Cerebellar nuclear complex (tissue), 1 donor: ENCODE measurements at regions not wholly inside any gene's neighbourhood (a gene's known extent, or its start where the extent isn't known, plus 50 kb on each side); places are given as distances from the start of the nearest gene placed in this dataset.

Source experiments
- DNase-seq, 2 experiments: peaks; one replicate each; lab custom pipeline; 2025; lab: John Stamatoyannopoulos, UW

GRCh38 chr3:160130950-160131349 is 94.3 kb upstream of the C3orf80 start:
- no peak for DNase-seq

DNA sequence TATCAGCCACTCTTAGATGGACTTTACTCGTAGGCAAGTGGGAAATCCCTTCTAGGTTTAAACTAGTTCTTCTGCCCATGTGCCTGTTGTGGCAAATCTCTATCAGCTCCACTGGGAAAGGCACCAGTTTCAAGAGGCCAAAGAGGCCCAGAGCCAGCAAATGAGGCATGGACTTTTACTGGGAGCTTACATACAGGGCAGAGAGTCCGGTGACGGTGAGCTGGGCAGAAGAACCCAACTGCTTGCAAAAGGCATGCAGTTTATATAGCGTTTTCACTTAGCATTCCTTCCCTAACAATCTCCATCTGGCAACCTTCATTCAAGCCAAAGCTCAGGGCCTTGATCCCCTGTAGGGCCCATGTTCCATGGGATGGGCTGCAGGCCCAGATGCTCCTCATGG is 93.0 kb upstream of the C3orf80 start:
- peak; percentile 8 to 17 for DNase-seq

- no peak for DNase-seq
Observed at GRCh38 chr3:160133757-160134156, 91.5 kb upstream of the C3orf80 start.

DNA sequence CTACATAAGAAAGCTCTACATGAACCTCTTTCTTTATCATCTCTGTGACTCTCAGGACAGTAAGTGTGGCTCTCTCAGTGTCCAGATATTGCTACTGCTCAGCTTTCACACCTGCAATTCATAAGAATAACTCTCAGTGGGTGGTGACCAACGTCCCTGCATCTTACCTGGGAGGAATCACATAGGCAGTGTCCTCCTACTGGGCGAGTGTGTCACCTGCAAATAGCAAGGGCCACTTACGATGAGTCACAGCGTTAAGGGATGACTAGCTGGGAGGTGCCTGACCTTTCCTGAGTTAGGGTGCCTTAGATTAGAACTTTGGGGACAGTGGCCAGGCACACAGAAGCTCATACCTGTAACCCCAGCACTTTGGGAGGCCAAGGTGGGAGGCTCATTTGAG is 90.8 kb upstream of the C3orf80 start:
- no peak for DNase-seq

DNA sequence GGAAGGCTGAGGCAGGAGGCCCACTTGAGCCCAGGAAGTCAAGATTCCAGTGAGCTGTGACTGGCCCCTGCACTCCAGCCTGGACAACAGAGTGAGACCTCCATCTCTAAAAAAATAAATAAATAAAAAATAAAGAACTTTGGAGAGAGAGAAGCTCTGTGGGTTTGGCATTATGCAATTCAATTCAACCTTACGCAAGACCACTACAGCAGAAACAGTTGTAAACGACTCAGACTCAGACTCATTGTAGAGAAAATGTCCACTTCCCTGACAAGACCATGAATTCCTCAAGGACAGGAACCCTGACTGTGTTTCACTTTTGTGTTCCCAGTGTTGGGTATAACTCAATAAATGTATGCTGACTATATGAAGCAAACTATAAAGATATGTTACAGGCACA is 90.3 kb upstream of the C3orf80 start:
- no peak for DNase-seq

GRCh38 chr3:160135851-160136250 is 89.4 kb upstream of the C3orf80 start:
- peak; percentile 40 to 62 for DNase-seq

DNA sequence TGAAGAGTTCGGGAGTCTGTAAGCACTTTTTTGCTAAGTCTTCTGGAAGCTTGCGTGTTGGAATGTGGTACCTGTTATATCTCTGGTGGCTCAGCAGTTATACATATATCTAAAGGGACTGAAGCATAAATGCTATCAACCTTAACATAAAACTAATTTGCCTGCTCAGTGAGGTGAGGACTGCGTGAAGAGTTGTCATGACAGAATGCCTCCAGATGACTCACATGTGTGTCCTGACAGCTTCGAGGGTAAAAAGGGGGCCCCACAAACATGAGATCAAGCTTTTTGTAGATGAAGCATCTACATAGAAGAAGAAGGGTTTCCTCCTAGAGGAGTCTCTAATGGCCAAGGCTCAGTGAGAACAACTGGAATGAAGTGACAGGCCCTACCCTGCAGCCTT is 88.8 kb upstream of the C3orf80 start:
- DNase-seq = no peak

DNA sequence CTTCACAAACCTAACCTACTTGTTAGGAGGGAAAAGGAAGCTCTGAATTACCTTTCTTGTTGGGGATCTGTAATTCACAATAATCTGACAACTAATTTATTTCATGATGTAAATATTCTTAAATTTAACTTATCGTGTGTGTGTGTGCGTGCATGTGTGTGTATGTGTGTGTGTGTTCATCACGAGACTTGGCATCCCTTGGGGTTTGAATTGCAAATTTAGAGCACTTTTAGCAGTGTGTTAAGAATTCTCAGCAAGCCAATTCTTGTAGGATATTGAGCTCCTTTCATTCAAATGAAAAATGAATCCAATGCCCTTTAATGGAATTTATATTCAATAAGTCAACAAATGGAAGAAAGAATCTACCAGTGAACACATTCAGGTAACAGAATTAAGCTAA is 85.9 kb upstream of the C3orf80 start:
- no peak for DNase-seq

GRCh38 chr3:160140756-160141155 is 84.5 kb upstream of the C3orf80 start:
- no peak for DNase-seq

DNA sequence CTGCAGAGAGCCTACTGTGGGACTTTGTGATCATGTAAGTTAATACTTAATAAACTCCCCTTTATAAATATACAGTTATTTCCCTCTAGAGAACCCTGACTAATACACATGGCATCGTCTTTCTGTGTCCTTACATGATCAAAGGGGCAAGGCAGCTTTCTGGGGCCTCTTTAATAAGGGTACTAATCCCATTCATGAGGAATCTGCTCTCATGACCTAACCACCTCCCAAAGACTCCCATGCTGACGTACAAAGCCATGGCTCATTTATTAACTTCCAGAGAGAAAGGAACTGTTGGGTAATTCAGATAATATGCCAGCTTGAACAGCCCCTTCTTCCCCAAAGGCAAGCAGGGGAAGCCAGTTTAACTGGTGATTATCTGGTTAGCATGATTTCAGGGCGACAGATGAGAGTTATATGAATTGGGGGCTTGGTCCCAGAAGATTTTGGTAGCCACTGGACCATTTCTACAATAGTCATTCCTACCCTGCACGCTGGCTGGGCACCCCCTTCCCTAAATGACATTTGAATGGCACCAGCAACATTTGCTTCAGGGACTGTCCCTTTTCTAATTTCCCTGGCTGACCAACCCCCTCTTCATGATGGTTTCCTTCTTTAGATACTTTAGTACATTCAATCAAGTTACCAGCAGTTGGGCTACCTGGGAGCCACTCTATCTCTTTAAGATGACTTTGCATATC is 83.6 kb upstream of the C3orf80 start:
- DNase-seq = no peak

DNA sequence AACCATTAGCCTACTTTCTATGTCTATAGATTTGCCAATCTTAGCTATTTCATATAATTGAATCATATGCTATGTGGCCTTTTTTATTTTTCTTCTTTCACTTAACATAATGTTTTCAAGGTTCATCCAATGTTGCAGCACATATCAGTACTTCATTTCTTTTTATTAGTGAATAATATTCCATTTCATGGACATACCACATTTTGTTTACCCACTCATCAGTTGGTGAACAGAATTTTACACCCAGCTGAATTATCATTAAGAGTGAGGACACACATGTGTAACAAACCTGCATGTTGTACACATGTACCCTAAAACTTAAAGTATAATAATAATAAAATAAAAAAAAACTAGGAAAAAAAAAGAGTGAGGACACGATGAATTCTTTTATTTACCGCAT is 81.7 kb upstream of the C3orf80 start:
- no peak for DNase-seq

DNA sequence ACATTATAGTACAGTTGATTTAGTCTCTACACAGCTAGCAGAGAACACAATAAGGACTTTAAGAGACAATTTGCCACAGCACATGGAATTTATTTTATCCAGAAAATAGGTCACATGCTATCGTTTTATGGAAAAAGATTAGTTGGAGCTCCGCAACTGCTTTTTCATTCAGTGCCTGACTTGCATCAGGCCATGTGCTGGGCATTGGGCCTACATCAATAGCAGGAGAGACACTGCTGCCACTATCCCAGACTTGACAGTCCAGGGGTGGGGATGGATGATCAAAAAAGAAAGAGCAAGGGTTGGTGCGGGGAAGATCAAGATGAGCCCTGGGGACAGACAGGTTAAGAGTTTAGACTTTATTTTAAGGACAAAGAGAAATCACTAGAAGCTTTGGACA is 75.2 kb upstream of the C3orf80 start:
- no peak for DNase-seq

DNA sequence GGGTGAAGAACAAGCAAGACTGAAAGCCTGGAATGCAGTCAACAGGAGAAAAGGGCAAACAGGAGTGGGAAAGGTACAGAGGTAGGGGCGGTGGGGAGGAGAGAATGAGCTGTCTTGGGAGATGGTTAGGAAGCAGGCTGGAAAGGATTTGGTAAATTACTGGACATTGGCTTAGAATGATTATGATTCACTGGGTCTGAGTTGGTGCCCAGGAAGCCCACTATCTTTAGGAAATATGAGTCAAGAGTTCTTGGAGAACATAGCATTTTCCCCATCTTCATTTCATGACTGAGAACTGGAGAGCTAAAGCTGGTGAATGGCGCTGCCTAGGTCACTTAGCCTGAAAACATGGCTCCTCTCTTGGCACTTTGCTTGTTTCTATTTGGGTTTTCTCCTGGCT is 74.7 kb upstream of the C3orf80 start:
- DNase-seq = no peak

GRCh38 chr3:160152638-160153037 is 72.6 kb upstream of the C3orf80 start:
- no peak for DNase-seq

GRCh38 chr3:160154033-160154432 is 71.2 kb upstream of the C3orf80 start:
- no peak for DNase-seq

DNA sequence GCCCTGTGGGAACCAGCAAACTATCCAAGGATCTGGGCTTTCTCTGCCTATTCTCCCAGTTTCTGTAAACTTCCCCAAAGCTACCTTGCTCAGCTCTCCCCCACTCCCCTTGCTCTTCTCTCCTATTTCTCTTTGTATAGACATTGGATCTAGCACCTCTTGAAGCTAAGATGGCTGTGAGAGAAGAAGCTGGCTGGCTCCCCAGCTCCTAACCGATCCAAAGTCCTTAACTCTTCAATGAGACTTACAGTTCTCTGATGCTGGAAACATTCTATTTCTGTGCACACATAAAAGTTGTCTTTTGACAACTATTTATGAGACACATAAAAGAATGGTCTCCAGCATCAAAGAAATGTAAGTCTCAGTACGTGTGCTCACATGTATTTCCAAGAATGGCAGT is 70.6 kb upstream of the C3orf80 start:
- no peak for DNase-seq

- DNase-seq = no peak
Observed at GRCh38 chr3:160157321-160157720, 67.9 kb upstream of the C3orf80 start.

- no peak for DNase-seq
Observed at GRCh38 chr3:160159341-160159740, 65.9 kb upstream of the C3orf80 start.

- no peak for DNase-seq
Observed at GRCh38 chr3:160159806-160160205, 65.4 kb upstream of the C3orf80 start.

GRCh38 chr3:160161921-160162320 is 63.3 kb upstream of the C3orf80 start:
- DNase-seq = no peak

DNA sequence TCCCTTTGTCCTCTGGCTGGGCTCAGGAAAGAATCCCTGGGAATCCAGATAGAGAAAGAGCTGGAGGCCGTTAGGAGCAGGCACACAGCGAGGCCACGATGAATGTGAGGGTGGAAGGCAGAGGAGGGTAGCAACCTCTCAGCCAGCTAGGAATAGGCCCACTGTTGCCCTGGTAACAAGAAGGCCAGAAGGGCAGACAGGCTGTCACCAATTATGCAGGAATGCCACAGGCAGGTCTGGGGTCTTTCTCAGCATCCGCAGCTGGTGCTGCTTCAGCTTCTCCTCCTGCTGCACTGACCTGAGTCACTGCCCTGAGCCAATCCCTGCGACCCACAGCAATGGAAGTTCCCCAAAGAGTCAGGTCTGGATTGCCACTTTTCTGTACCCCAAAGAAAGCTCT is 62.8 kb upstream of the C3orf80 start:
- no peak for DNase-seq

GRCh38 chr3:160163229-160163878 is 61.9 kb upstream of the C3orf80 start:
- no peak for DNase-seq

- no peak for DNase-seq
Observed at GRCh38 chr3:160168246-160168645, 57.0 kb upstream of the C3orf80 start.
